Activated CD4-positive, alpha-beta memory T cell treated with anti-CD3 and anti-CD28 coated beads for 36 hours (primary cell): ENCODE measurements at regions not wholly inside any gene's neighbourhood (a gene's known extent, or its start where the extent isn't known, plus 50 kb on each side); places are given as distances from the start of the nearest gene placed in this dataset.
"Not testable (repeated sequence)": the region's sequence is repeated elsewhere in the genome, so short reads cannot be mapped to it uniquely, and the experiment has no call there.

ENCODE experiments used
- CTCF ChIA-PET: fragments of 350-600 bp; sonication (Branson Sonifier 250); formaldehyde crosslinking; loops from one replicate; lab custom pipeline; 2021; ENCODE audit warnings: antibody characterized with exemption, inconsistent platforms; lab: Charles Lee
- POLR2A ChIA-PET: fragments of 350-600 bp; sonication (Branson Sonifier 250); formaldehyde crosslinking; loops from one replicate; lab custom pipeline; 2021; ENCODE audit warnings: antibody characterized with exemption; lab: Charles Lee
- DNase-seq: peaks from one replicate; pipeline ENCODE4 v3.0.0-alpha.2; 2020
- H3K27ac Mint-ChIP-seq: one replicate; pipeline ENCODE4 v1.8.0; 2021; ENCODE audit warnings: mixed read lengths
- H3K27me3 Mint-ChIP-seq: one replicate; pipeline ENCODE4 v1.8.0; 2021; ENCODE audit warnings: mixed read lengths
- H3K36me3 Mint-ChIP-seq: one replicate; pipeline ENCODE4 v1.8.0; 2021; ENCODE audit warnings: mixed read lengths
- H3K4me1 Mint-ChIP-seq: one replicate; pipeline ENCODE4 v1.8.0; 2021; ENCODE audit warnings: low read depth, mixed read lengths
- H3K4me3 Mint-ChIP-seq: one replicate; pipeline ENCODE4 v1.8.0; 2021; ENCODE audit warnings: mild to moderate bottlenecking, mixed read lengths
- H3K9me3 Mint-ChIP-seq: one replicate; pipeline ENCODE4 v1.8.0; 2021; ENCODE audit warnings: mixed read lengths
- intact Hi-C: fragments of 100-400 bp; cut with micrococcal nuclease; formaldehyde crosslinking; loops from one replicate; pipeline ENCODE4 v1.15.1; 2023

GRCh38 chr22:26933105-26933590 is 275.8 kb downstream of the MIAT start:
- H3K4me3 Mint-ChIP-seq = no peak overlapping the region
- no peak overlapping the region for H3K27ac Mint-ChIP-seq
- H3K36me3 Mint-ChIP-seq = peaks cover 3% of the 10 kb centered on the region
- ChIA-PET POLR2A (no interaction called here), CTCF (no interaction called here)
- peaks cover 8% of the 10 kb centered on the region for H3K9me3 Mint-ChIP-seq
- no peaks in the 10 kb centered on the region for H3K27me3 Mint-ChIP-seq
- intact Hi-C loops = no loop called here
- H3K4me1 Mint-ChIP-seq = no peaks in the 10 kb centered on the region
- no peak for DNase-seq

- DNase-seq = no peak
- intact Hi-C loops = no loop called here
- ChIA-PET POLR2A (no interaction called here), CTCF (no interaction called here)
- H3K4me3 Mint-ChIP-seq = no peak overlapping the region
- H3K27me3 Mint-ChIP-seq = no peaks in the 10 kb centered on the region
- H3K4me1 Mint-ChIP-seq = no peaks in the 10 kb centered on the region
- H3K9me3 Mint-ChIP-seq = peaks cover 8% of the 10 kb centered on the region
- H3K36me3 Mint-ChIP-seq = peaks cover 3% of the 10 kb centered on the region
- H3K27ac Mint-ChIP-seq = no peak overlapping the region
Observed at GRCh38 chr22:26937213-26937612, 279.8 kb downstream of the MIAT start.

- Mint-ChIP-seq H3K4me1 (no peaks in the 10 kb centered on the region), H3K9me3 (peaks cover 8% of the 10 kb centered on the region), H3K27ac (no peak overlapping the region), H3K36me3 (peaks cover 3% of the 10 kb centered on the region), H3K27me3 (no peaks in the 10 kb centered on the region), H3K4me3 (no peak overlapping the region)
- POLR2A ChIA-PET = no interaction called here
- intact Hi-C loops = no loop called here
- no peak for DNase-seq
- CTCF ChIA-PET = no interaction called here
Observed at GRCh38 chr22:26939466-26939865, 282.1 kb downstream of the MIAT start.

DNA sequence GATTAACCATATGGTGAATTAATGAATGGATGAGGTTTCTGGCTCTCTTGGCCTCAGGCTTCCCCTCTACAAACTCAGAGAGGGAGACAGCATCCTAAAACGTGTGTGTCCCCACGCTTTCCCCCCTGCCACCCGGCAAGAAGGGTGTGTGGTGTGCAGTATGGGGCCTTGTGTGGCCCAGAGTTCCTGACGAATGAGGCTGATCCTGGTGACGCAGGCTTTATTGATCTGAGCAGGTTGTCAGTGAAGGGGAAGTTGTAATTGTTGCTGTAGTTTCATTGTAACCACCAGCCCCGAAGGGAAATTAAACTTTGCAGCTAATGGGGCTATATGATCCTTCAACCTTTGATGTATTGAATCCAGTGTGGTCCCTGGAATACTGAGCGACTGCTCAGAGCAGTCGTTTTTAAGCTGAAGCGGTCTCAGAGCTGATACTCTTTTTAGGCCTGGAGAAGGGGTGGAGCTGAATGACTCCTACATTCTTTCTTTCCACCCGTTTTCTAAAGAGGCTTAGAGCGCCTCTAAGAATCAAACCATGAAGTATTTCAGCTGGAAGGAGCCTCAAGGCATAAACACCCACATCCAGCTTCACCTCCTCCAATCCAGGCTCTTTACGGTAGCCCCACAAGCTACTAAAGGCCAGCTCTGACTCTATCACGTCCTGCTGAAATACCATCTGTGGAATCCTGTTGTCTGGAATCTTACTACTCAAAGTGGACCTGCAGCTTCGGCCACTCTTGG is 284.7 kb downstream of the MIAT start:
- no peaks in the 10 kb centered on the region for H3K4me1 Mint-ChIP-seq
- DNase-seq = no peak
- peaks cover 3% of the 10 kb centered on the region for H3K36me3 Mint-ChIP-seq
- H3K27me3 Mint-ChIP-seq = no peaks in the 10 kb centered on the region
- ChIA-PET CTCF (no interaction called here), POLR2A (interaction anchor here (0.6 kb wide), 1 partner anchor 1497 kb away, joined by 5 read pairs; no protein-coding TSS in a partner anchor)
- H3K4me3 Mint-ChIP-seq = no peak overlapping the region
- H3K9me3 Mint-ChIP-seq = peaks cover 7% of the 10 kb centered on the region
- intact Hi-C loops = no loop called here
- H3K27ac Mint-ChIP-seq = no peak overlapping the region

DNA sequence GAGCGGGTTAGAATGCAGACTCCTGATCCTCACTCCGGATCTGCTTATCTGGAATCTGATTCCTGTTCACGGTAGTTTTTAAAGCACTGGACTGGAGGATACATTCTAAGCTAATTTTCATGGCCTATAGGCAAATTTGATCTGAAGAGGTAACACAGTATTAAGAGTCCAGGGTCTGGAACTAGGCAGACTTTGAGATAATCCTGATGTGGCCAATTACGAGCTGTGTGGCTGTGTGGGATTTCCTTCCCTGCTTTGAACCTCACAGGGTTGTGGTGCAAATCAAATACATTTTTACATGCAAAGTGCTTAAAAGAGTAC is 285.2 kb downstream of the MIAT start:
- ChIA-PET POLR2A (no interaction called here), CTCF (no interaction called here)
- no peak overlapping the region for H3K4me3 Mint-ChIP-seq
- H3K4me1 Mint-ChIP-seq = no peaks in the 10 kb centered on the region
- peaks cover 2% of the 10 kb centered on the region for H3K36me3 Mint-ChIP-seq
- peaks cover 2% of the 10 kb centered on the region for H3K9me3 Mint-ChIP-seq
- DNase-seq = no peak
- H3K27ac Mint-ChIP-seq = no peak overlapping the region
- no peaks in the 10 kb centered on the region for H3K27me3 Mint-ChIP-seq
- intact Hi-C loops = no loop called here

- H3K4me1 Mint-ChIP-seq = no peaks in the 10 kb centered on the region
- H3K9me3 Mint-ChIP-seq = no peaks in the 10 kb centered on the region
- peaks cover 3% of the 10 kb centered on the region for H3K27me3 Mint-ChIP-seq
- no peak for DNase-seq
- intact Hi-C loops = no loop called here
- H3K27ac Mint-ChIP-seq = no peak overlapping the region
- POLR2A ChIA-PET = no interaction called here
- no peak overlapping the region for H3K4me3 Mint-ChIP-seq
- CTCF ChIA-PET = no interaction called here
- no peaks in the 10 kb centered on the region for H3K36me3 Mint-ChIP-seq
Observed at GRCh38 chr22:26945565-26945964, 288.2 kb downstream of the MIAT start.

GRCh38 chr22:26949193-26949592 is 291.8 kb downstream of the MIAT start:
- CTCF ChIA-PET = no interaction called here
- H3K27me3 Mint-ChIP-seq = peaks cover 25% of the 10 kb centered on the region
- DNase-seq = no peak

DNA sequence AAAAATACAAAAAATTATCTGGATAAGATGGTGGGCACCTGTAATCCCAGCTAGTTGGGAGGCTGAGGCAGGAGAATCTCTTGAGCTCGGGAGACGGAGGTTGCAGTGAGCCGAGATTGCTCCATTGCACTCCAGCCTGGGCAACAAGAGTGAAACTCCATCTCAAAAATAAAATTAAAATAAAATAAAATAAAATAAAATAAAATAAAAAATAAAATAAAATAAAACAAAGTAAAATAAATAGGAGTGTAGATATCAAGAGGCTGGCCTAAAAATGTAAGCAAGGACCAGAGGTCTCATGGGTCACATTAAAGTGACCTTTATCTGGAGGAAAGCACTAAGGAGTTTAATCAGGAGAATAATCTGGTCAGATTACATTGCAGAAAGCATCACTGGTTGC is 293.8 kb downstream of the MIAT start:
- H3K4me3 Mint-ChIP-seq, intact Hi-C loops, H3K27ac Mint-ChIP-seq, POLR2A ChIA-PET, CTCF ChIA-PET, DNase-seq, H3K36me3 Mint-ChIP-seq, H3K9me3 Mint-ChIP-seq, H3K4me1 Mint-ChIP-seq: not testable (repeated sequence)
- peaks cover 28% of the 10 kb centered on the region for H3K27me3 Mint-ChIP-seq

More at GRCh38 chr22:26949193-26949592, 291.8 kb downstream of the MIAT start:
- H3K27ac Mint-ChIP-seq = no peak overlapping the region
- intact Hi-C loops = no loop called here
- no peaks in the 10 kb centered on the region for H3K36me3 Mint-ChIP-seq
- POLR2A ChIA-PET = no interaction called here
- H3K4me3 Mint-ChIP-seq = no peak overlapping the region
- H3K4me1 Mint-ChIP-seq = no peaks in the 10 kb centered on the region
- H3K9me3 Mint-ChIP-seq = no peaks in the 10 kb centered on the region

DNA sequence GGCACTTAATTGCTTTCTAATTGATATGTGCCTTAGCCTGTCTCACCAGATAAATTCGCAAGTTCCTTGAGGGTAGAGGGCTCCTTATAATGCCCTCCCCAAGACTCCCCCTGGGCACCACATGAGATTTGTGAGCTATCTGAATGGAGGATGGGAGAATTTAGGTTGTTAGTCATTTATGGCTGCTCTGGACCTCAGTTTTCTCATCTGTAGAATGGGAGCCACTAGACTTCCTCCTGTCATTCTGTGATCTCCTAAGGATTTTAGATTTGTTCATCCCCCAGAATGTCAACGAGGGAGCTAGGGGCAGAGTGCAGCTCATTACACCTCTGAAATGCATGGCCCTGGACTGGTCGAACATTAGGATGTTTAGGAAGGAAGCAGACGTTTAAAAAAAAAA is 294.6 kb downstream of the MIAT start:
- H3K4me1 Mint-ChIP-seq = no peaks in the 10 kb centered on the region
- peaks cover 28% of the 10 kb centered on the region for H3K27me3 Mint-ChIP-seq
- intact Hi-C loops = no loop called here
- POLR2A ChIA-PET = no interaction called here
- no peaks in the 10 kb centered on the region for H3K9me3 Mint-ChIP-seq
- no peak for DNase-seq
- CTCF ChIA-PET = no interaction called here
- no peak overlapping the region for H3K27ac Mint-ChIP-seq
- no peaks in the 10 kb centered on the region for H3K36me3 Mint-ChIP-seq
- no peak overlapping the region for H3K4me3 Mint-ChIP-seq

GRCh38 chr22:26952451-26953011 is 295.1 kb downstream of the MIAT start:
- Mint-ChIP-seq H3K27me3 (peaks cover 28% of the 10 kb centered on the region), H3K4me3 (no peak overlapping the region), H3K4me1 (no peaks in the 10 kb centered on the region), H3K36me3 (no peaks in the 10 kb centered on the region), H3K9me3 (no peaks in the 10 kb centered on the region), H3K27ac (no peak overlapping the region)
- intact Hi-C loops = no loop called here
- DNase-seq = no peak
- CTCF ChIA-PET = interaction anchor here (0.6 to 0.7 kb wide), 2 partner anchors 92 to 116 kb away, joined by 3 read pairs; no protein-coding TSS in a partner anchor
- POLR2A ChIA-PET = no interaction called here

DNA sequence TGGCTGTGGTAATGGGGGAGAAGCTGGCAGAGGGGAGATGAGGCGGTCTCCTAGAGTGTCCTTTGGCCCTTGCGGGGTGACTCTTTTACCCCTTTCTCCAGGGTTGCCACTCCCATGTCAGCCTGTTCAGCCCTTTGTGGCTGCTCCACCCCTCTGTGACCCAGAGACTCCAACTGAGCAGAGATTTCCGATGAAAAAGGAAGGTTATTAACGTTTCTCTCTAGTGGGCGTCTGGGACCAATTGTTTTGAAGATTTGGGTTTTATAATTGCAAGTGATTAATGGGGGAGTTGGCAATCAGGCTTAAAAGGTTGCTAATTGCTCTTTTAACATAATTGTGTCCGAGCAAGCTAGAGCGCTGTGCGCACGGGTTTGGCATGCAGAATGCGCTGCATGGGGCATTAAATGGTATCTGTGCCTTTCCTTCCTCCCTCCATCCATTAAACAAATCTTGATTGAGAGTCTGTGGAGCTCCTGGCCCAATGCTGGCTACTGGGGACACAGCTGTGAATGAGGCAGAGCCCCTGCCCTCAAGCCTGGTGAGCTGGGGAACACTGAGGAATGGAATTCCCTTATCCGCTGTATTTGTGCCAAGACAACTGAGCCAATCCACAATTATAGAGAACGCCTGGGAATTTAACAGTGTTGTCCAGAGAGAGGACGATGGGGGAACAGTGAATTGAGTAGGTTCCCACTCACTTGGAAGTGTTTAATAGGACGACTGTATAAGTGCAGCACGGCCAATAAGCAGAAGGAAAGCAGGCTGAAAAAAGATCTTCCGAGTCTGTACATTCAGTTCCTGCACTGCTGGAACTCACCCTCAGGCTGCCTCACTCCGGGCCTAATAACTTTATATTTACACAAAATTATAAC is 295.9 kb downstream of the MIAT start:
- ChIA-PET POLR2A (no interaction called here), CTCF (interaction anchor here (0.6 to 0.7 kb wide), 2 partner anchors 93 to 117 kb away, joined by 3 read pairs; no protein-coding TSS in a partner anchor)
- intact Hi-C loops = no loop called here
- DNase-seq = no peak
- Mint-ChIP-seq H3K27me3 (peaks cover 28% of the 10 kb centered on the region), H3K4me1 (no peaks in the 10 kb centered on the region), H3K27ac (no peak overlapping the region), H3K36me3 (no peaks in the 10 kb centered on the region), H3K4me3 (no peak overlapping the region), H3K9me3 (no peaks in the 10 kb centered on the region)

GRCh38 chr22:26956371-26956770 is 299.0 kb downstream of the MIAT start:
- Mint-ChIP-seq H3K27ac (no peak overlapping the region), H3K4me1 (no peaks in the 10 kb centered on the region), H3K9me3 (no peaks in the 10 kb centered on the region), H3K27me3 (peaks cover 21% of the 10 kb centered on the region), H3K36me3 (no peaks in the 10 kb centered on the region), H3K4me3 (no peak overlapping the region)
- intact Hi-C loops = no loop called here
- POLR2A ChIA-PET = no interaction called here
- no peak for DNase-seq
- CTCF ChIA-PET = no interaction called here
